Activated CD4-positive, alpha-beta T cell treated with anti-CD3 and anti-CD28 coated beads, Interleukin-2, amount 50 U/mL, for 24 hours (primary cell): ENCODE measurements at regions not wholly inside any gene's neighbourhood (a gene's known extent, or its start where the extent isn't known, plus 50 kb on each side); places are given as distances from the start of the nearest gene placed in this dataset.

Experiments used
- DNase-seq, 2 donors: peaks; one replicate each; pipeline ENCODE4 v3.0.0-alpha.2; 2020; ENCODE audit warnings: low read depth in 1 of 2, low spot score in 1 of 2

DNA sequence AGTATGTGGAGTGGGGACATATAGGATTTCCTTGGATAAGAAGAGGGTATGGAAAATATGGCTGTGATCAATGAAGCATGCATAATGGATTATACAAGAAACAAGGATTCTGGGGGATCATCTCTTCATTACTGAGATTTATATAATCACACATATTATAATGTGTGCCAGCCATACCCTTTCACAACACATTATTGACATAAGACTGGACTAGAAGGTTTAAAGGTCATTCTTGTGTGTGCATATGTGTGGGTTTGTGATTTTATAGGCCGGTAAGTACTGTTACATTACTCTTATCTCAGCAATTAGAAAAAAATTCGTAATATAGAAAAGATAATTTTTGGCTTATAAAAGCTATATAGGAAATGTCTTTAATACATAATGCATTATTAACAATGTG lies 62.2 kb upstream of the DCC start:
- DNase-seq, result no peak

DNA sequence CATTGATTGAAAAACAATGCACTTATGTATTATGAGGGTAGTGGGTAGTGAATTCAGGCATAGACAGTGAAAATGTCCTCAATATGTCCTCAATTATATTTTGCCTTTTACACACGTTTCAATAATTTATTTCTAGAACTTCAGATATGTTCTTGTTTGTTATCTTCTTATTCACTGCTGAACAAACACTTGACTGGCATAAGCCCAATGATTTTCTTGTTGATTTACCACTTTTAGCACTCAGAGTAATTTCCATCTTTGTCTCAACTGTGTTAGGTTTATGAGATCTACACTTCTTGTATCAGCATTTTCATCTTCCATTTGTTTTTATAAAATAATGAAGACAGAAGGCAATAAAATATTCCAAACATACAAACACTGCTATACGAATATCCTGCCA lies 61.8 kb upstream of the DCC start:
- no peak for DNase-seq

DNA sequence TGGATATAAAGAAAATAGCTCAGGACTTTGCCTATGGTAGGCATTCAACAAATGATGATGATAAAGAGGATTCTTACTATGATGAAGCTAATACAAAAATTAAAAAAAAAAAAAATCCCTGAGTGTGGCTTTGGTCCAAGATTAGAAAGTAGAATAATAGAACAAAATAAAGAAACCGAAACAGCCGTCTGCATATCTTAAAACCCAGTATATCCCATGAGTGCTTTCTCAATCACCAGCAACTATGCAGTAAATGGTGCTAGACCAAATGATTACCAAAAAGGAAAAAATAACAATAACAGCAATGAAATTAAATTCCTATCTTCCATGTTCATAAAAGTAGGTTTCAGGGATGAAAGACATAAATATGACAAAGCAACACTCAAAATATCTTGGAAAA lies 59.3 kb upstream of the DCC start:
- no peak for DNase-seq

DNA sequence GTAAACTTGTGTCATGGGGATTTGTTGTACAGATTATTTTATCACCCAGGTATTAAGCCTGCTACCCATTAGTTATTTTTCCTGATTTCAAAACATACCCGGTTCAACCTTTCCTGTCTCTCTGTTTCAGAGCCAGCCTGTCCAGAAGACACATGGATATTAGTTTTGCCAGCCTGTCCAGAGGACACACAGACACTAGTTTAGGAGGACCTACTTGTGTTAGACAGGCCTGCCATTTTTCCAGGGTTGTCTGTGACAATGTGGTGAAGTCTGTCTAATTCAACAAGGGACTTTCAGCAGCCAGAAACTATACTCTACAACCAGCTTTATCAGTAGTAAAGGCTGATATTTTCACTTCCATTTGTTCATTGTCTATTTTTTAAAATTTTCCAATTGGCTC lies 56.1 kb upstream of the DCC start:
- DNase-seq, result no peak

DNA sequence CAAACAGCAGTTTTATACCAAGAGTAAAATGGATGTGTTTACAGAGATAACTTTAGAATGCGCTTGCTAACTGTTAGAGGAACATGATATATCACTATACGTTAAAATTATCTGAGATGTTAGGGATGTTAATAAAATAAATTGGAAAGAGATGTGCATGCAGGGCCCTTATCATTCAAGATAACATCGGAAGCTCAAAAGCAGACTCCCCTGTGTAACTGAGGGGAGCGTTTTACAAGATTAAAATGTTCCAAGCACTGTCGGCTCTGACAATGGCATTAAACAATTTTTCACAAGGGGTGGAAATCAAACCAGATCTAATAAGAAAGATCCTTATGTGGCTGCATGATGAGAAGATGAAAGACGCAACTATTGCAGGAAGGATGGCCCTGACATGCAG lies 53.3 kb upstream of the DCC start:
- no peak for DNase-seq

DNA sequence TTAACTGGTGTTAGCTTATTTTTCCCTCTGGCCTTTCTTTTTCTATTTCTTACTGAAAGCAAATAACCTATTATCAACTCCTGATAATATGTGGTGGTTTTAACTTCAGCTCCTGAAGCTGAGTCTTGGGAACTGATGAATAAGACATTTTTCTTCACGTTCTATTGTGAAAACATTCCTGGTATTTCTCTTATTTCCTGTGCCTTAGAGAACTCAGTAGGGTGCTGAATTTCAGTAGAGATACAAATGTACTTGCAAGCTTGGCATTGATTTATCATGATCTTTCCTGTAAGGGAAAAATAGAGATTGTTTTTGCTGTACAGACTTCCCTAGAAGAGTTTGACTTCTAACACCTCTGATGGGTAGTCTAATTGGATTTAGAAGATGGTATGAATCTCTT lies 52.8 kb upstream of the DCC start:
- DNase-seq, result no peak

DNA sequence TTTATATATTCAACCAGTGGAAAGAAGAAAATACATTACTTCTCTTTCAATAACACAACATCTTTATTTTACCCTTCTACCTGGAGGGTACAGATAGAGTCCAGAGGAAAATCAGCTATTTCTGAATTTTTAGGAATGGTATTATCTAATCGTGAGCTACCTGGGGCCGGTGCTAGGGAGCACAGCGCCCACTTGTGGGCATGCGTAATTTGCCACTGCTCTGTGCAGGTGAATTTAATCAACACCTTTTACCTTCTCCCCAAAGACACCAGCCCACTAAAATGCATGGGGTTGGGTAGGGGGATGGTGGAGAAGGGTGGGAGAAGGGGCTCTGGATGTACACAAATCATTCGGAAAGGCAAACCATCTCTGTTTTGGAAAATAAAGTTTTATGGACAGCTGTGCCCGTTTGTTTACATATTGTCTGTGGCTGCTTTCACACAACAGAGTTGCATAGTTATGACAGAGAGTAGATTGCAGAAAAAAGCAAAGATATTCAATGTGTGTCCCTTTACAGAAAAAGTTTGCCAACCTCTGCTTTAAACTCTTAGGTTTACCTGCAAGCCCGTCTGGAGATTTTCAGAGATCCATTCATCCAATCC lies 51.5 kb upstream of the DCC start:
- DNase-seq, result no peak

DNA sequence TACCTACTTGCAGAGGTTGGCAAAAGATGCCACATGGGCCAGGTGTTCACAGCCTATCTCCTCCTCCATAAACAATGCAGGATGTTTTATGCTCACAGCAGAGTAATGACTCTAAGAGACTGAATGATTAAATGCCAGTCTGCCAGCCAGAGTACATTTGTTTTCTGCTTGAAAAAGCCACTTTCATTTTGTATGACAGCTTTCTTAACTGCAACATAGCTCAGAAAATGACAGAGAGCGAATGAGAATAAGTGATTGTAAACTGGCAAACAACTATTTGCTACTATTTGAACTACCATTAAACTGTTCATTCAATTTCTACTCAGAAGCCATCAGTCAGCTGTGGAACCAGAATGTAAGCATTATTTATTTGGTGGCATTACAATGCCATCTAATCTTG lies 50.6 kb upstream of the DCC start:
- no peak for DNase-seq
